Activated B cell treated with CpG ODN at 0.5 μM for 24 hours (primary cell): ENCODE measurements at regions not wholly inside any gene's neighbourhood (a gene's known extent, or its start where the extent isn't known, plus 50 kb on each side); places are given as distances from the start of the nearest gene placed in this dataset.
"Not testable (repeated sequence)": the region's sequence is repeated elsewhere in the genome, so short reads cannot be mapped to it uniquely, and the experiment has no call there.

Experiments used
- ATAC-seq: fragments of 200-7000 bp; cut with Tn5 transposase; one replicate; pipeline ENCODE4 v1.10.0; 2021; ENCODE audit warnings: low read depth, mild to moderate bottlenecking, moderate library complexity
- CTCF ChIA-PET: fragments of 350-600 bp; sonication (Branson Sonifier 250); formaldehyde crosslinking; loops from one replicate; lab custom pipeline; 2021; ENCODE audit warnings: antibody characterized with exemption; lab: Charles Lee
- POLR2A ChIA-PET: fragments of 350-600 bp; sonication (Branson Sonifier 250); formaldehyde crosslinking; loops from one replicate; lab custom pipeline; 2021; ENCODE audit warnings: antibody characterized with exemption; lab: Charles Lee
- DNase-seq: peaks from one replicate; pipeline ENCODE4 v3.0.0; 2022
- H3K27ac Mint-ChIP-seq: one replicate; pipeline ENCODE4 v1.8.0; 2020; ENCODE audit warnings: mixed read lengths
- H3K27me3 Mint-ChIP-seq: one replicate; pipeline ENCODE4 v1.8.0; 2021; ENCODE audit warnings: mixed read lengths
- H3K36me3 Mint-ChIP-seq: one replicate; pipeline ENCODE4 v1.8.0; 2021; ENCODE audit warnings: low read depth, mixed read lengths
- H3K4me1 Mint-ChIP-seq: one replicate; pipeline ENCODE4 v1.8.0; 2021; ENCODE audit warnings: mixed read lengths
- H3K4me3 Mint-ChIP-seq: one replicate; pipeline ENCODE4 v1.8.0; 2020; ENCODE audit warnings: mild to moderate bottlenecking, mixed read lengths
- H3K9me3 Mint-ChIP-seq: one replicate; pipeline ENCODE4 v1.8.0; 2020; ENCODE audit warnings: mixed read lengths
- intact Hi-C: fragments of 100-400 bp; cut with micrococcal nuclease; formaldehyde crosslinking; loops from one replicate; pipeline ENCODE4 v1.15.1; 2024
- TF ChIP-seq, protein P1 (sequence below): fragments of 200-600 bp; IDR thresholded peaks from one replicate; pipeline ENCODE4 v1.8.0; 2022; ENCODE audit warnings: antibody characterized with exemption, mild to moderate bottlenecking

DNA sequence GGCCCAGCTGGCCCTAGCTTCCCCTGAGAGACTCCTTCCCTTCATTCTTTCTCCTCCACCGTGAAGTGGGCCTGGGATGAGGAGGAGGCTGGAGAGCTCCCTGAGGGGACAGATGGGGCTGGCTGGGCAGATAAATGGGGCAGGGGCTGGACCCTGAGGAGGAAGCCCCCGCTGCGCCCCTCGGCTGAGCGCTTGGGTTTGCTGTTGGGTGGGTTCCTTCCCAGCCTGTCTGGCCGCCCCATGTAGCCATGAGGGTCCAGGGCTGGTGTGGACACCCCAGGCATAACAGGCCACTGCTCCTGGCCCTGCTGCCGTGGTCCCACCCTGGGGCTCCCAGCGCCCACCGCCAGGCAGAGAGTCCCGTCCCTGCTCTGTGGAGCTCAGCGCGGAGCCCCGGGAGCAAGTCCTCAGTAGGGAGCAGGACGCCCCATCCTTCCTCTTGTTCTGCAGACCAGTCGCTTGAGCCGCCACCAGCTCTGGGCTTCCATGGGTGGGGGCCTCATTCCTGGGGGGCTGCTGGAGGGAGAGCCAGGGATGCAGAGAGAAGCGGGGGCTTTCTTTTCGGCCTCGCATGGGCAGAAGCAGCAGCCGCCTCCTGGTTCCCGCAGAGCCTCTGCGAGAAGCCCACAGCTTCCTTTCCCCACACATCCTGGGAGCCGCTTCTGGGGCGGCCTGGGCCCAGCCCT lies 266.4 kb upstream of the TCERG1L start:
- no peaks in the 10 kb centered on the region for H3K4me1 Mint-ChIP-seq
- ChIA-PET CTCF (no interaction called here), POLR2A (no interaction called here)
- no peak overlapping the region for H3K4me3 Mint-ChIP-seq
- TF ChIP-seq, protein P1, sequence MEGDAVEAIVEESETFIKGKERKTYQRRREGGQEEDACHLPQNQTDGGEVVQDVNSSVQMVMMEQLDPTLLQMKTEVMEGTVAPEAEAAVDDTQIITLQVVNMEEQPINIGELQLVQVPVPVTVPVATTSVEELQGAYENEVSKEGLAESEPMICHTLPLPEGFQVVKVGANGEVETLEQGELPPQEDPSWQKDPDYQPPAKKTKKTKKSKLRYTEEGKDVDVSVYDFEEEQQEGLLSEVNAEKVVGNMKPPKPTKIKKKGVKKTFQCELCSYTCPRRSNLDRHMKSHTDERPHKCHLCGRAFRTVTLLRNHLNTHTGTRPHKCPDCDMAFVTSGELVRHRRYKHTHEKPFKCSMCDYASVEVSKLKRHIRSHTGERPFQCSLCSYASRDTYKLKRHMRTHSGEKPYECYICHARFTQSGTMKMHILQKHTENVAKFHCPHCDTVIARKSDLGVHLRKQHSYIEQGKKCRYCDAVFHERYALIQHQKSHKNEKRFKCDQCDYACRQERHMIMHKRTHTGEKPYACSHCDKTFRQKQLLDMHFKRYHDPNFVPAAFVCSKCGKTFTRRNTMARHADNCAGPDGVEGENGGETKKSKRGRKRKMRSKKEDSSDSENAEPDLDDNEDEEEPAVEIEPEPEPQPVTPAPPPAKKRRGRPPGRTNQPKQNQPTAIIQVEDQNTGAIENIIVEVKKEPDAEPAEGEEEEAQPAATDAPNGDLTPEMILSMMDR, result no peak
- ATAC-seq, result no peak
- H3K9me3 Mint-ChIP-seq, result no peaks in the 10 kb centered on the region
- no peak overlapping the region for H3K27ac Mint-ChIP-seq
- no peak for DNase-seq
- H3K27me3 Mint-ChIP-seq, result no peaks in the 10 kb centered on the region
- intact Hi-C loops, result no loop called here
- H3K36me3 Mint-ChIP-seq, result no peaks in the 10 kb centered on the region

DNA sequence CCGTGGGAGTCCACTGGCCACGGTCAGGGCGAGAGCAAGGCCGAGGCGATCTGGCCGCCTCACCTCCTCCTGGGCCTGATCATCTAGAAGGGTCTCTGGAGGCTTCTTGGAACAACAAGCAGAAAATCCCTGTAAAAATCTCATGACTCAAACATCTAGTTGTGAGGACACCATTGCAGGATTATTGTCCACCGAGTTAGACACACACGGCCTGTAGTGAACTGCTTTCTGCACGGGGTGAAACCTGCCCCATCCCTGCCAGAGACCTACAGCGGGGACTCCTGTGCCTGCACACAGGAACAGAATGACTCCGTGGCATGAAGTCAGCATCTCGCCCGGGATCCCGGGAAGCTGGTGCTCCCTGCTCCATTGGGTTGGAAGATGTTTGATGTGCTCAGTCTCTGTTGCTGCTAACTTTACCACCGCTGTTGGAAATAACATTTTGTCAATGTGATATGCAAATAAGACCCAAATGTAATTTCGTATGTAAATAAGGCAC lies 267.0 kb upstream of the TCERG1L start:
- H3K4me3 Mint-ChIP-seq, result no peak overlapping the region
- H3K9me3 Mint-ChIP-seq, result no peaks in the 10 kb centered on the region
- ATAC-seq (no peak), DNase-seq (no peak)
- H3K4me1 Mint-ChIP-seq, result no peaks in the 10 kb centered on the region
- intact Hi-C loops, result no loop called here
- POLR2A ChIA-PET, result no interaction called here
- no peaks in the 10 kb centered on the region for H3K36me3 Mint-ChIP-seq
- CTCF ChIA-PET, result no interaction called here
- H3K27ac Mint-ChIP-seq, result no peak overlapping the region
- no peaks in the 10 kb centered on the region for H3K27me3 Mint-ChIP-seq
- TF ChIP-seq, protein P1, result no peak

DNA sequence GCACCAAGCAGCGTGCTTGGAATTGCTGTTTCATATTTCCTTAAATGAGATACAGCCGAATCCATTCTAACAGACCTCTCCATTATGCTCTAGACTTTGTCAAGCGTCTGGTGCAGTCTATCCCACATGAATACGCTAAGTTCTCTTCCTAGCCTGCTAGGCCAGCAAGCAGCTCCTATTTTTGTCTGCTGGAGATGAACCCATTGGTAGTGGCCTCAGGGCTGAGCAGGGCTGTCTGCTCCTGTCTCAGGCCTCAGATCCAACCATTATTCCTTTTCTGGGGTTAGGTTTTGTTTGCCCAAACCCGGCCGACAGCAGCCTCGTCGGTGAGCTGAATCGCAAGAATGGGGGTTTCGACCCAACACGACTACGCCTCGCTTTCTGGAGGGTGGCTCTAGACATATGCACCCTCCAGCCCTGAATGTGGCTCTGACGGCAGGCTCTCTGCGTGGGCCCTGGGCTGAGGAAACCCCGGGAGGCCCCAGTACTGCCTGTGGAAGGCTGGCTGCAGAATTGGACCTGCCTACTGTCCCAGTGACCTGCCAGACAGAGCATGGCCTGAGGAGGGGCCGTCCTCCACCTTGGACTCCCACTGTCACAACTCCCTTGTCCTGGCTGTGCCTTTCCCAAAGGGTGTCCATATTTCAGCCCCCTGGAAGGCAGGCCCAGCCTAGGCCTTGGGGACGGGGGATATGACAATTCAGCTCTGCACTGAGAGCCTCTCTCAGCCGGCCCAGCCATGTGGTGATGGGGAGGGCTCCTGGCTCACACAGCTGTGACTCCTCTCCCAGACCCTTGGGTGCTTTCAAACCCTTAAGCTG lies 267.9 kb upstream of the TCERG1L start:
- Mint-ChIP-seq H3K4me1 (no peaks in the 10 kb centered on the region), H3K4me3 (no peak overlapping the region), H3K9me3 (no peaks in the 10 kb centered on the region), H3K27ac (no peak overlapping the region), H3K36me3 (no peaks in the 10 kb centered on the region), H3K27me3 (no peaks in the 10 kb centered on the region)
- intact Hi-C loops, result no loop called here
- ChIA-PET POLR2A (no interaction called here), CTCF (no interaction called here)
- TF ChIP-seq, protein P1, result no peak
- DNase-seq (no peak), ATAC-seq (no peak)

DNA sequence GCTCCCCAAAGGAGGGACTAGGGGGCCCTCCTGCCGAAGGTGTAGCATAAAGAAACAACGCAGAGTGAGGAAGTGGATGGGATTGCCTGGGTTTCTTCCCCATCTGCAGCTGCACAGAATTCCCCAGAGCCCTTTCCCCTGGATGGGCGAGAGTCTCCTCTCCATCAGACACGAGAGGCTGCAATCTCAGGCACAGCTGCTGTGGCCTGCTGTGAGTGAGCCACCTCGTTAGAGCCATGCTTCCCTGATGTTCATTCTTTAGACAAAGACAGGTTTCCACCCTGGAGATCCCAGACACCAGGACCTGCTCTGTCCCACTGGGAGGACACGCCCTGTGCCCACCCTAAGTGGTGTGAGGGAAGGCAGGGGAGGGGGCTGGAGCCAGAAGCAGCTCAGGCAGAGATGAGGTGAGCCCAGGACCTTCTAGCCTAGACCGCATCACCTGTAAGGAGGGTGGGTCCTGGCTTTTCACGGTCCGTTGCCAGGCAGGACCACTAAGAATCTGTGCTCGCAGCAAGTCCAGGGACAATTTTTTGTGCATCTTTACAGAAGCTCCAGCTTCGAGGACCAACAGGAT lies 268.6 kb upstream of the TCERG1L start:
- POLR2A ChIA-PET, result no interaction called here
- CTCF ChIA-PET, result no interaction called here
- H3K36me3 Mint-ChIP-seq, result no peaks in the 10 kb centered on the region
- TF ChIP-seq, protein P1, result no peak
- H3K4me3 Mint-ChIP-seq, result no peak overlapping the region
- H3K27ac Mint-ChIP-seq, result no peak overlapping the region
- ATAC-seq (no peak), DNase-seq (no peak)
- no peaks in the 10 kb centered on the region for H3K27me3 Mint-ChIP-seq
- H3K9me3 Mint-ChIP-seq, result no peaks in the 10 kb centered on the region
- intact Hi-C loops, result no loop called here
- H3K4me1 Mint-ChIP-seq, result no peaks in the 10 kb centered on the region

DNA sequence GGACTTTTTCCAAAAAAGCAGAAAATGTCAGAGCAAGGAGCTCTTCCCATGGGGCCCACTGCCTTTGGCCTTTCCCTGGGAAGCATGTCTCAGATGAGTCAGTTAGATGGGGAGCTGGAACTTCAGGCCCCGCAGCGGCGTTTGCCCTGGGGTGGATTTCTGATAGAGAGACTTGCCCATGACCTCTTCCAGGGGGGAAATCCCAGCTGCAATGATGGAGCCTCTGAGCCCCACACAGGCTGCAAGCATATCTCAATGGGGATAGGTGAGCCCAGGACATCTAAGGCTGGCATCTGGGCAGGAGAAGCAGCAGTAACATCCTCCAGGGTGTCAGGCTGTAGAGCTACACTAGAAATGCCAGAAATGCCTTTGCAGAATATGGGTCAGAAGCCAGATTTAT lies 269.2 kb upstream of the TCERG1L start:
- CTCF ChIA-PET, result no interaction called here

DNA sequence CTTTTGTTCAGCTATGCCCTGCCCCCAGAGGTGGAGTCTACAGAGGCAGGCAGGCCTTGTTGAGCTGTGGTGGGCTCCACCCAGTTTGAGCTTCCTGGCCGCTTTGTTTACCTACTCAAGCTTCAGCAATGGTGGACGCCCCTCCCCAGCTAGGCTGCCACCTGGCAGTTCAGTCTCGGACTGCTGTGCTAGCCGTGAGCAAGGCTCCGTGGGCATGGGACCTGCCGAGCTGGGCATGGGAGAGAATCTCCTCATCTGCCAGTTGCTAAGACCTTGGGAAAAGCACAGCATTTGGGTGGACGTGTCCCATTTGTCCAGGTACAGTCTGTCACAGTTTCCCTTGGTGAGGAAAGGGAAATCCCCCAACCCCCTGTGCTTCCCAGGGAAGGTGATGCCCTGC lies 270.0 kb upstream of the TCERG1L start:
- ATAC-seq, POLR2A ChIA-PET, DNase-seq, H3K4me3 Mint-ChIP-seq, CTCF ChIA-PET, intact Hi-C loops, H3K9me3 Mint-ChIP-seq, H3K27me3 Mint-ChIP-seq, H3K4me1 Mint-ChIP-seq, H3K27ac Mint-ChIP-seq, H3K36me3 Mint-ChIP-seq: not testable (repeated sequence)

More for the DNA sequence above, 269.2 kb upstream of the TCERG1L start:
- ATAC-seq, result no peak
- no peak for DNase-seq
- Mint-ChIP-seq H3K4me1 (no peaks in the 10 kb centered on the region), H3K27me3 (no peaks in the 10 kb centered on the region), H3K4me3 (no peak overlapping the region), H3K9me3 (peaks cover 2% of the 10 kb centered on the region), H3K36me3 (no peaks in the 10 kb centered on the region), H3K27ac (no peak overlapping the region)
- POLR2A ChIA-PET, result no interaction called here
- TF ChIP-seq, protein P1, result no peak
- intact Hi-C loops, result no loop called here
